NCI-H1105 treated with DMSO at 0.1 percent for 48 hours (cell line): ENCODE measurements at regions not wholly inside any gene's neighbourhood (a gene's known extent, or its start where the extent isn't known, plus 50 kb on each side); places are given as distances from the start of the nearest gene placed in this dataset.
"Not testable (repeated sequence)": the region's sequence is repeated elsewhere in the genome, so short reads cannot be mapped to it uniquely, and the experiment has no call there.

Experiments
- DNase-seq: peaks from one replicate; lab custom pipeline; 2025; lab: John Stamatoyannopoulos, UW

GRCh38 chr22:48314073-48314472 is 1513.6 kb downstream of the BRD1 start:
- DNase-seq, result no peak

- no peak for DNase-seq
These were observed 1514.4 kb downstream of the BRD1 start for GRCh38 chr22:48313175-48313830.

- no peak for DNase-seq
These were observed 1516.9 kb downstream of the BRD1 start for GRCh38 chr22:48310740-48311139.

GRCh38 chr22:48310289-48310688 is 1517.4 kb downstream of the BRD1 start:
- no peak for DNase-seq

GRCh38 chr22:48309836-48310235 is 1517.8 kb downstream of the BRD1 start:
- DNase-seq, result no peak

GRCh38 chr22:48309115-48309705 is 1518.5 kb downstream of the BRD1 start:
- no peak for DNase-seq

- no peak for DNase-seq
These were observed 1519.7 kb downstream of the BRD1 start for GRCh38 chr22:48307931-48308330.

GRCh38 chr22:48306785-48307510 is 1520.7 kb downstream of the BRD1 start:
- DNase-seq, result no peak

GRCh38 chr22:48306284-48306683 is 1521.4 kb downstream of the BRD1 start:
- no peak for DNase-seq

- DNase-seq, result no peak
These were observed 1521.9 kb downstream of the BRD1 start for GRCh38 chr22:48305726-48306235.

- DNase-seq, result no peak
These were observed 1524.3 kb downstream of the BRD1 start for GRCh38 chr22:48303369-48303725.

- no peak for DNase-seq
These were observed 1524.9 kb downstream of the BRD1 start for GRCh38 chr22:48302657-48303368.

GRCh38 chr22:48301908-48302307 is 1525.8 kb downstream of the BRD1 start:
- DNase-seq, result no peak

- no peak for DNase-seq
These were observed 1526.3 kb downstream of the BRD1 start for GRCh38 chr22:48301421-48301820.

GRCh38 chr22:48300877-48301276 is 1526.8 kb downstream of the BRD1 start:
- DNase-seq, result no peak

GRCh38 chr22:48299801-48300200 is 1527.9 kb downstream of the BRD1 start:
- no peak for DNase-seq

- DNase-seq, result no peak
These were observed 1528.5 kb downstream of the BRD1 start for GRCh38 chr22:48299124-48299523.

- DNase-seq, result no peak
These were observed 1530.4 kb downstream of the BRD1 start for GRCh38 chr22:48297296-48297695.

GRCh38 chr22:48289954-48290353 is 1527.5 kb downstream of the TBC1D22A start:
- DNase-seq, result not testable (repeated sequence)

GRCh38 chr22:48288376-48288940 is 1526.0 kb downstream of the TBC1D22A start:
- DNase-seq, result no peak

- no peak for DNase-seq
These were observed 1524.6 kb downstream of the TBC1D22A start for GRCh38 chr22:48287031-48287430.

- DNase-seq, result no peak
These were observed 1522.2 kb downstream of the TBC1D22A start for GRCh38 chr22:48284671-48285070.
